BLaER1 (cell line): ENCODE measurements at regions not wholly inside any gene's neighbourhood (a gene's known extent, or its start where the extent isn't known, plus 50 kb on each side); places are given as distances from the start of the nearest gene placed in this dataset.
"Not testable (repeated sequence)": the region's sequence is repeated elsewhere in the genome, so short reads cannot be mapped to it uniquely, and the experiment has no call there.

ENCODE experiments used
- H3K27ac ChIP-seq: shearing (Covaris generic); formaldehyde crosslinking; 2 replicates; pipeline ENCODE4 v1.8.1; 2022
- H3K27me3 ChIP-seq: shearing (Covaris generic); formaldehyde crosslinking; 2 replicates; pipeline ENCODE4 v1.8.1; 2022
- H3K36me3 ChIP-seq: shearing (Covaris generic); formaldehyde crosslinking; 2 replicates; pipeline ENCODE4 v1.8.1; 2022
- H3K4me1 ChIP-seq: shearing (Covaris generic); formaldehyde crosslinking; 2 replicates; pipeline ENCODE4 v1.8.1; 2022
- H3K4me2 ChIP-seq: shearing (Covaris generic); formaldehyde crosslinking; 2 replicates; pipeline ENCODE4 v1.8.1; 2022
- H3K4me3 ChIP-seq: shearing (Covaris generic); formaldehyde crosslinking; 2 replicates; pipeline ENCODE4 v1.8.1; 2022
- H3K9ac ChIP-seq: shearing (Covaris generic); formaldehyde crosslinking; 2 replicates; pipeline ENCODE4 v1.8.1; 2022
- H3K9me3 ChIP-seq: shearing (Covaris generic); formaldehyde crosslinking; 2 replicates; pipeline ENCODE4 v1.8.1; 2022
- H4K20me1 ChIP-seq: shearing (Covaris generic); formaldehyde crosslinking; 2 replicates; pipeline ENCODE4 v1.8.1; 2022
- Cebpa-rat ChIP-seq: shearing (Covaris generic); IDR thresholded peaks from 2 replicates; pipeline ENCODE4 v1.8.1; 2022

GRCh38 chr5:124832510-124832909 lies 86.1 kb upstream of the ZNF608 start:
- TF ChIP-seq Cebpa-rat, result no peak

GRCh38 chr5:124836314-124836713 lies 89.9 kb upstream of the ZNF608 start:
- H3K27ac ChIP-seq, H3K9ac ChIP-seq, H3K4me3 ChIP-seq, H3K27me3 ChIP-seq, H4K20me1 ChIP-seq, H3K36me3 ChIP-seq, H3K4me2 ChIP-seq: not testable (repeated sequence)
- Histone ChIP-seq H3K4me1 (peaks cover 18% of the 10 kb centered on the region), H3K9me3 (peaks cover 35% of the 10 kb centered on the region)

More at GRCh38 chr5:124832510-124832909, 86.1 kb upstream of the ZNF608 start:
- Histone ChIP-seq H3K27ac (peak overlapping the region; percentile 12; the same call in 1 of the 2 replicates), H3K4me1 (peaks cover 30% of the 10 kb centered on the region), H3K9me3 (peaks cover 37% of the 10 kb centered on the region), H3K4me3 (no peak overlapping the region; the same call in 1 of the 2 replicates), H4K20me1 (no peaks in the 10 kb centered on the region), H3K36me3 (no peaks in the 10 kb centered on the region), H3K27me3 (no peaks in the 10 kb centered on the region), H3K4me2 (peak overlapping the region; percentile 7; the same call in 1 of the 2 replicates), H3K9ac (no peak overlapping the region)

- no peaks in the 10 kb centered on the region for H4K20me1 ChIP-seq
- H3K27ac ChIP-seq, result no peak overlapping the region
- TF ChIP-seq Cebpa-rat, result no peak
- H3K27me3 ChIP-seq, result no peaks in the 10 kb centered on the region
- no peaks in the 10 kb centered on the region for H3K4me1 ChIP-seq
- peaks cover 10% of the 10 kb centered on the region for H3K9me3 ChIP-seq
- H3K9ac ChIP-seq, result no peak overlapping the region
- no peak overlapping the region for H3K4me3 ChIP-seq
- H3K36me3 ChIP-seq, result no peaks in the 10 kb centered on the region
- no peak overlapping the region for H3K4me2 ChIP-seq
These were observed 93.0 kb upstream of the ZNF608 start for GRCh38 chr5:124839371-124839998.

- H3K4me3 ChIP-seq, result no peak overlapping the region
- TF ChIP-seq Cebpa-rat, result no peak
- no peaks in the 10 kb centered on the region for H4K20me1 ChIP-seq
- H3K27ac ChIP-seq, result no peak overlapping the region
- H3K4me1 ChIP-seq, result no peaks in the 10 kb centered on the region
- H3K27me3 ChIP-seq, result no peaks in the 10 kb centered on the region
- peaks cover 6% of the 10 kb centered on the region; the same call in 1 of the 2 replicates for H3K9me3 ChIP-seq
- no peak overlapping the region for H3K9ac ChIP-seq
- H3K36me3 ChIP-seq, result no peaks in the 10 kb centered on the region
- H3K4me2 ChIP-seq, result no peak overlapping the region
These were observed 95.6 kb upstream of the ZNF608 start for GRCh38 chr5:124841829-124842712.

- H3K9ac ChIP-seq, result no peak overlapping the region
- H3K4me1 ChIP-seq, result no peaks in the 10 kb centered on the region
- no peak for TF ChIP-seq Cebpa-rat
- no peaks in the 10 kb centered on the region for H3K27me3 ChIP-seq
- H4K20me1 ChIP-seq, result no peaks in the 10 kb centered on the region
- H3K9me3 ChIP-seq, result peaks cover 6% of the 10 kb centered on the region; the same call in 1 of the 2 replicates
- no peak overlapping the region for H3K4me3 ChIP-seq
- no peak overlapping the region for H3K4me2 ChIP-seq
- no peak overlapping the region for H3K27ac ChIP-seq
- H3K36me3 ChIP-seq, result no peaks in the 10 kb centered on the region
These were observed 96.5 kb upstream of the ZNF608 start for GRCh38 chr5:124842725-124843595.

GRCh38 chr5:124843596-124843899 lies 97.1 kb upstream of the ZNF608 start:
- H4K20me1 ChIP-seq, result no peaks in the 10 kb centered on the region
- H3K9me3 ChIP-seq, result peaks cover 6% of the 10 kb centered on the region; the same call in 1 of the 2 replicates
- H3K36me3 ChIP-seq, result no peaks in the 10 kb centered on the region
- H3K4me2 ChIP-seq, result no peak overlapping the region
- no peak overlapping the region for H3K27ac ChIP-seq
- no peaks in the 10 kb centered on the region for H3K27me3 ChIP-seq
- H3K4me1 ChIP-seq, result no peaks in the 10 kb centered on the region
- H3K4me3 ChIP-seq, result no peak overlapping the region
- no peak for TF ChIP-seq Cebpa-rat
- no peak overlapping the region for H3K9ac ChIP-seq

- H4K20me1 ChIP-seq, result no peaks in the 10 kb centered on the region
- no peak overlapping the region for H3K27ac ChIP-seq
- H3K4me1 ChIP-seq, result no peaks in the 10 kb centered on the region
- H3K27me3 ChIP-seq, result no peaks in the 10 kb centered on the region
- no peak overlapping the region for H3K4me2 ChIP-seq
- no peaks in the 10 kb centered on the region for H3K36me3 ChIP-seq
- TF ChIP-seq Cebpa-rat, result no peak
- H3K9me3 ChIP-seq, result peaks cover 6% of the 10 kb centered on the region; the same call in 1 of the 2 replicates
- H3K4me3 ChIP-seq, result no peak overlapping the region
- no peak overlapping the region for H3K9ac ChIP-seq
These were observed 98.0 kb upstream of the ZNF608 start for GRCh38 chr5:124844371-124844920.

GRCh38 chr5:124847907-124848306 lies 101.5 kb upstream of the ZNF608 start:
- peaks cover 5% of the 10 kb centered on the region; the same call in 1 of the 2 replicates for H3K4me1 ChIP-seq
- TF ChIP-seq Cebpa-rat, result no peak

GRCh38 chr5:124849774-124850173 lies 103.3 kb upstream of the ZNF608 start:
- Histone ChIP-seq H3K9me3 (peaks cover 30% of the 10 kb centered on the region), H4K20me1 (no peaks in the 10 kb centered on the region), H3K4me1 (peaks cover 5% of the 10 kb centered on the region; the same call in 1 of the 2 replicates), H3K4me3 (no peak overlapping the region), H3K4me2 (no peak overlapping the region), H3K27ac (no peak overlapping the region), H3K27me3 (no peaks in the 10 kb centered on the region), H3K36me3 (no peaks in the 10 kb centered on the region), H3K9ac (no peak overlapping the region)
- no peak for TF ChIP-seq Cebpa-rat

More at GRCh38 chr5:124847907-124848306, 101.5 kb upstream of the ZNF608 start:
- no peaks in the 10 kb centered on the region for H3K27me3 ChIP-seq
- no peak overlapping the region for H3K4me2 ChIP-seq
- peaks cover 23% of the 10 kb centered on the region for H3K9me3 ChIP-seq
- H3K9ac ChIP-seq, result no peak overlapping the region
- no peaks in the 10 kb centered on the region for H4K20me1 ChIP-seq
- H3K27ac ChIP-seq, result no peak overlapping the region
- H3K4me3 ChIP-seq, result no peak overlapping the region
- H3K36me3 ChIP-seq, result no peaks in the 10 kb centered on the region
